Activated CD8-positive, alpha-beta memory T cell treated with anti-CD3 and anti-CD28 coated beads, Interleukin-2, amount 50 U/mL, for 24 hours (primary cell): ENCODE measurements at regions not wholly inside any gene's neighbourhood (a gene's known extent, or its start where the extent isn't known, plus 50 kb on each side); places are given as distances from the start of the nearest gene placed in this dataset.
"Not testable (repeated sequence)": the region's sequence is repeated elsewhere in the genome, so short reads cannot be mapped to it uniquely, and the experiment has no call there.

Source experiments
- DNase-seq: peaks from one replicate; pipeline ENCODE4 v3.0.0-alpha.2; 2020; ENCODE audit errors: extremely low read depth

DNA sequence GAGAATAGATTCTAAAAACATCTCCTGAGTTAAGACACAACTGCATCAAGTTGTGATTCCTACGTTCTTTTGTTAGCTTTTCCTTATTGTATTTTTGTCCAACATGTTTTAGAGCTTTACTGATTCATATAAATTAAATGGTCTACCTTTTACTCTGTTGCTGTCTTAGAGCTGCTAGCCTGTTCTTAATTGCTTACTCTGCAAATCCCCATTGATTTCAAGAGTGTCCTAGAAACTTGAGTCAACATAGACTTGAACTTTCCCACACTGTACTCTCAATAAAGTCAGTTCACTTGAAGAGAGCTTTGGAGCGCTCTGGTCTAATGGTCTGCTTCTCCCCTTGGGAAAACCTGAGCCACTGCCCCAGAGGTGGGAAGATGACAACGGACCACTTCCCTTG lies 343.9 kb downstream of the CCER1 start:
- DNase-seq: no peak

DNA sequence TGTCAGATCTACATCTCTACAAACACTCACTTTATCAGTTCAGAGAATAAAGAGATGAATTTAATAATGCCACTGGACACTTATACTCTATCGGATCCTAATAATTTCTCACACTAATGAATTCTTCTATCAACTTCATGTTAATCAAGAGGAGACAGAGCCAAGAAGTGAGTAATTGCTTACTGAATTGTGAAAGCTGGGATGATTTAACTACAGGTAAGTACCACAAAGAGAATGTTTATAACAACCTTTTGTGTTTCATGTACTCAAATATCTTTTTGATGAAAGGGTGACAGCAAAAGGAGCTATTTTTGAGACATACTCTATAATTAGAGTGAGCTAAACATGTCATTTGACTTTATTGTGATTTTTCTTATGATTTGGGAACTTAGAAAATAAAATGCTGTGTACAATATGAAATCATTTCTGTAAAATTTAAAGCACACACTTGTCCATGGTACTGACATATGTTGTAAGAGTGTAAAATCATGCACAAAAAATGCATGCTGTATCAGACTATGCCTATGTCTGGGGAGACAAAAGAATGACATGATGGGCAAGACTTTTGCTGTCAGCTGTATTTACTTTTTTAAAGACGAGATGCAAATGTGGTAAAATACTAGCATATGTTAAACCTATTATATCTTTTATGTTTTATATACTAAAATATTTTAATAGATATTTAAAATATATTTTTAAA lies 361.2 kb downstream of the CCER1 start:
- DNase-seq: no peak

DNA sequence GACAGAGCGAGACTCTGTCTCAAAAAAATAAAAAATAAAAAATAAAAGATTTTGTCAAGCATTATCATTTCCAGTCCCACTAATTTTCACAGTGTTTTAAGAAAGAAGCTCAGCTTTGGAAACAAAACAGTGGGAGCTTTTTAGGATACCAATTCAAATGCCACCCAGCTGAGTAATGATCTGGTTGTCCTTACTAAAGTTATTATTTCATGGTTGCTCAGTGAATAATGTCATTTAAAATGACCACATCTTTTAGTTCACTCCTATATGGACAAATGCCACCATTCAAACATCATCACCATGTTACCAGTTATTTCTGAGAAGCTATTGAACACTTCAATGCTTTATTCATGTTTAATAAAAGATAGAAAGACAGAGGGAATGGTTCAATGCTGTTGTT lies 365.0 kb downstream of the CCER1 start:
- DNase-seq: no peak

DNA sequence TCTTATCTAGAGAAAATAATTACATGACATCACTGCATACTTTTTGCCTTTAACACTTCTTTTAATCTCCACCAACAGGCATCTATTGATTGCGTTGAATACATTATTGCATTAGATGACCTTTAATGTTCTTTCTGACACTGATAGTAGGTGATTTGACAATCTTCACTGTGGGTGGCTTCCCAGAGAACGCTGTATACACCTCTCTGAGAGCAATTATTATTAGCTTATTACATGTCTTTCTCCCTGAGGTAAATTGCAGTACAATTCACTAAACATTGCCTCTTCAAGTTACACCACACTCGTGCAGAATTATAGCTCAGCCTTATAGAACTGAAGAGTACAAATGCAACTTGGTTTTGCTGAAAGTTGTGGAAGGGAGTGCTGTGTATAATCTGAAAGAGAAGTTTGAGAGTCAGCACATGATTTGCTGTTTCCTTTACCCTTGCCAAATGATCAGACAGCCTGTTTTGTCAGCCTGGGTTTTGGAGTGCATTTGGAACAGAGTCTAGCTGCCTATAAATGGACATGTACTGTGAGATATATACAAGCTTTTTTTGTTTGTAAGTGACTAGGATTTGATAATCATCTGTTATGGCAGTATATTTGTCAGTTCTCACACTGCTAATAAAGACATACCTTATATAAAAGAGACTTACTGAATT lies 369.2 kb downstream of the CCER1 start:
- DNase-seq: no peak

DNA sequence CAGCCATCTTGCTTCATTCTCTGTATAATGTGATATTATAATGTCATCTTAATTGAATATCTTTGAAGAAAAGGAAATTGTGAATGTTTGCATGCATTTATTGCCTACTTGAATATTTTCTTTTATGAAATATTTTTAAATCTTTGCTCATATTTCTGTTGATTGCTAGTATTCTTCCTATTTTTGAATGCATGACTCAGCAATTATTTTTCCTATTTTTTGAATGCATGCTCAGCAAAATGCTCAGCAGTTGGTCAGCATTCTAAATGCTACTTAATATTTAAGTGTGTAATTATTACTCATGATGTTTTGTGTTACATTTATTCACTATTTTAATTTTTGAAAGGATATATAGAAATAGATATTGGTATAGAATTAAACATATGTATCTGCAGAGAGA lies 378.3 kb downstream of the CCER1 start:
- DNase-seq: no peak

DNA sequence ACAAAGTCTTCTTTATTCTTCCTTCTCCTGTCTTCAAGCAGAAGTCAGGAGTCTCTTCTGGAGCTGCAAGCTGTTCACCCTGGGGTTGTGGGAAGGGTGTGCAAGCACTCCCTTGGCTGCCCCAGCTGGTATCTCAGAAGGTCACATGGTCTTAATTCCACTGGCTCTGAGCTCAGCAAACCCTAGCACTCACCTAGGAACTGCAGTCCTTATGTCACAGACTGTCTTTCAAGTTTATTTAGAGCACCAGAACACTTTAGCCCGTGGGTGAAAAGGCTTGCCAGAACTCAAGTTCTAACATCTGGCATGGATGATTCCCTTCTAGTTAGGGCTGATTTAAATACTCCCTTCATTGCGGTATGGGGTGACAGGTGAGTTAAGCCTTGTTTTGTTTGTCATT lies 379.0 kb downstream of the CCER1 start:
- DNase-seq: no peak

DNA sequence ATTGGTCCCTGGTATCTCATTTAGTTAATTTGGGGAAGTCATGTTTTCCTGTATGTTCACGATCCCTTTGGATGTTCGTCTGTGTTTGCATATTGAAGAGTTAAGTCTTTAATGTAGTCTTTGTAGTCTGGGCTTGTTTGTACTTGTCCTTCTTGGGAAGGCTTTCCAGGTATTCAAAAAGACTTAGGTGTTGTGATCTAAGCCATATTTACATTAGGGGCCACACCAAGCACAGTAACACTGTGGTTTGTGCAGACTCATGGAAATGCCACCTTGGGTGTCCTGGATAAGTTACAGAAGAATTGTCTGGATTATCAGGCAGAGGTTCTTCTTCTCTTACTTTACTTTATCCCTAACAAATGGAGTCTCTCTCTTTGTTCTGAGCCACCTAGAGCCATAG lies 380.3 kb downstream of the CCER1 start:
- DNase-seq: no peak

DNA sequence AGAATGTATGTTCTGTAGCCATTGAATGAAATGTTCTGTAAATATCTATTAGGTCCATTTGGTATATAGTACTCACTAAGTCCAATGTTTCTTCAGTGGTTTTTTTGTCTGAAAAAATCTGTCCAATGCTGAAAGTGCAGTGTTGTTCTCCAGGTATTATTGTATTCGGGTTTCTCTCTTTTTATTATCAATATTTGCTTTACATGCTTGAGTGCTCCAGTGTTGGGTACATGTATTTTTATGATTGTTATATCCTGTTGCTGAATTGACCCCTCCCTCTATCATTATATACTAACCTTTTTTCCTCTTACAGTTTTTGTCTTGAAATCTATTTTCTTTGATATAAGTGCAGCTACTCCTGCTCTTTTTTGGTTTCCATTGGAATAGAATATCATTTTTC lies 382.2 kb downstream of the CCER1 start:
- DNase-seq: no peak

DNA sequence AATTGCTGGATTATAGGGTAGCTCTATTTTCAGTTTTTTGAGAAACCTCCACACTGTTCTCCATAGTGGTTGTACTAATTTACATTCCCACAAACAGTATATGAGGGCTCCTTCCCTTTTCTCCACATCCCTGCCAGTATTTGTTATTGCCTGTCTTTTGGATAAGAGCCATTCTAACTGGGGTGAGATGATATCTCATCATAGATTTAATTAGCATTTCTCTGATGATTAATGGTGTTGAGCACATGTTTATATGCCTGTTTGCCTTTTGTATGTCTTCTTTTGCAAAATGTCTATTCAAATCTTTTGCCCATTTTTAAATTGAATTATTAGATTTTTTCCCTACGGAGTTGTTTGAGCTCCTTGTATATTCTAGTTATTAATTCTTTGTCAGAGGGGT lies 385.3 kb downstream of the CCER1 start:
- no peak for DNase-seq

DNA sequence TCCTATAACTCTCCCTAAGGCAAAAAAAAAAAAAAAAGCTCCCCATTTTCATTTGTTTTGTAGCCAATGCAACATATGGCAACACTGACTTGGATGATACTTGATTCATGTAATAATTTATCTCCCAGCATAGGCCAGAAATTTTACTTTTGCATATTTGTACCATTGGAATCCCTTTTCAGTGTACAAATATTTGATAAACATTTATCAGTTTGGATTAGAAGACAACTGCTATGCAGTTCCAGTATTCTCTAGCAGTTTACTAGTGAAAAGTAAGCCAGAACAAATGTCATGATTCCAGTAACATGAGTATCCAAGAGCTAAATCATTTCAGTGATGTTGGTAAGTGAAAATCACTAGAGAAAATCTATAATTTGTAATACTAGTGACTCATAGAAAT lies 392.3 kb downstream of the CCER1 start:
- no peak for DNase-seq

DNA sequence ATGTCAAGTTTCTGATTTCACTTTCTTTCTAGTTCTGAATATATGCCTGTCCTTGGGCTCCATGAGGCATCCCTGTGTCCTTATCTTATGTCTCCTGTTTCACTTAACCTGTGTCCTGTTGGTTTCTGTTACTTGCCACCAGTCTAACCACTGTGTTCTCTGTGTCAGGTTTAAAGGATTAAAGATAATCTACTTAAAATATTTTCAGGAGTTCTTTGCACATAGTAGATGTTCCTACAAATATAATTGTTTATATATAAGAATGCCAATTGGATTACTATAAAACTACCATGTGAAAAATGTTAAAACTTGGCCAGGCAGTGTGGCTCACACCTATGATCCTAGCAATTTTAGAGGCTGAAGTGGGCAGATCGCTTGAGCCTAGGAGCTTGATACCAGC lies 406.4 kb downstream of the CCER1 start:
- DNase-seq: no peak

DNA sequence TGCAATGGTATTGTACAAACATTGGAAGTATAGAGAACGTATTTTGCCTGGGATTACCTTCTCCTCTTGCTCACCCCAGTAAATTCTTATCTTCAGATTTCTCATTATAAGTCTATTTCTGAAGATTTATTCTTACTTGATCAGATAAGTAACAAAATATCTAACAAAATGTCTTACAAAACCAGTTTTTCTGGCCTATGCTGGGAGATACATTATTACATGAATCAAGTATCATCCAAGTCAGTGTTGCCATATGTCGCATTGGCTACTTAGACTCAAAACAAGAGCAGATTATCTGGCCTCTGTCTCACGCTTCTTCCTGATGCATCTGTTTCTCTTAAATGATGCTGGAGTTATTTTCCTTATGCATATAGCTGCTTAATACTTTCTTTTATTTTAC lies 408.5 kb downstream of the CCER1 start:
- DNase-seq: no peak

DNA sequence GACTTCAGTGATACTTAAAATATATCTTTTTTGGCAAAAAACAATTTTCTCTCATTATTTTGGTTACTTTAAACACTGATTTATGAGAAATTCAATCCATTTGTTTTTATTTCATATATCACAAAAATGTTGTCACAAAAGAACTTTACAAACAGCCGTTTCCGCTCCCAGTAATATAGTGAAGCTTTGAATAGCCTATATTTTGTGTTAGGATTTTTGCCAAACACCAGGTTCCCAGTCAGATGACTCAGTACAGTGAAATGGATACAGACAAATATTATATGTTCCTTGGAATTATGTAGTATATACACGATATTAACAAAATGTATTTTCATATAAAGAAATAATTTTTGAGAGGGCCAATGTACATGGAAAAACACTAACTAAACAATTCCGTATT lies 411.1 kb downstream of the CCER1 start:
- no peak for DNase-seq

DNA sequence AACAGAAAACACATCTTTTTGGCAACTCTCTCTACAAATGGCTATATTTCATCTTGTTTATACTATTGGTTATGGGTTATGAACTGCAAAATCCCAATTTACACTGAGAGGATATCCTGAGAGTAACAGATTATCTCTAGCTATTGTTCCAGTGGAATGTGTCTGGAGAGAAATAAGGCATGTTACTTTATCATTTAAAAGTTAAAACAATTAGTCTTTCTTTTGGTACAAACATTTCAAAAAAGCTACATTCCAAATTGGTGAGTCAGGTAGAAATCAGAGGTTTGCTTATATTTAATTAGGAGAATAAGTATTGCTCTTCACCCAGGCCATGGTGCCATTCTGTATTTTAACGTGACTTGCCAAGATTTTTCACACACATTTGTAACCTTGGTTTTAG lies 411.6 kb downstream of the CCER1 start:
- no peak for DNase-seq

DNA sequence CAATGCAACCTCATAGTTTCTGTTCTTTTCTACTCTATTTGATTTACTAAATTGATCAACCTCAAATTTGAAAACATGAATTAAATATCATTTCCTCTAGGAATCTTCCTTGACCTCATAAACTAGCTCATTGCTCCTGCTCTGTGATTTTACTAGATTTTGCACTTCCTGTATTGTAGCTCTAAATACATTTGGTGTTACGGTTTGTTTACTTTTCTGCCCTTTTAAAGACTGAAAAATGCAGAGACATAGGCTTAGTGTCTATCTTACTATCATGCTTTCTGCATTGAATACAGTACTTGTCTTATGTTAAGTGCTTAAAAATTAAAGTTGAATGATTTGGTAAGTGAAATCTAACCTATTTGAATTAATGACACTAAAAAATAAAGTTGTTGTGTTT lies 412.1 kb downstream of the CCER1 start:
- DNase-seq: not testable (repeated sequence)

DNA sequence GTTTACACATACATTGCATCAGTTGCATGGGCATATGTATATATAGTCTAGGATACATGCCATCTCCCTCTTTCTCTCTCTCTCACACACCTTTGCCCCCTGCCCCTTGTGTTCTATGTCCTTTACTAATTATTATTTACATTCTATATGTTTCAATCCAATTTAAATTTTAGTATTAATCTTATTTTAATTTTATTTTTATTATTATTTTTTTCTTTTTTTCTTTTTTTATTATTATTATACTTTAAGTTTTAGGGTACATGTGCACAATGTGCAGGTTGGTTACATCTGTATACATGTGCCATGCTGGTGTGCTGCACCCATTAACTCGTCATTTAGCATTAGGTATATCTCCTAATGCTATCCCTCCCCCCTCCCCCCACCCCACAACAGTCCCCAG lies 421.1 kb downstream of the CCER1 start:
- not testable (repeated sequence) for DNase-seq

DNA sequence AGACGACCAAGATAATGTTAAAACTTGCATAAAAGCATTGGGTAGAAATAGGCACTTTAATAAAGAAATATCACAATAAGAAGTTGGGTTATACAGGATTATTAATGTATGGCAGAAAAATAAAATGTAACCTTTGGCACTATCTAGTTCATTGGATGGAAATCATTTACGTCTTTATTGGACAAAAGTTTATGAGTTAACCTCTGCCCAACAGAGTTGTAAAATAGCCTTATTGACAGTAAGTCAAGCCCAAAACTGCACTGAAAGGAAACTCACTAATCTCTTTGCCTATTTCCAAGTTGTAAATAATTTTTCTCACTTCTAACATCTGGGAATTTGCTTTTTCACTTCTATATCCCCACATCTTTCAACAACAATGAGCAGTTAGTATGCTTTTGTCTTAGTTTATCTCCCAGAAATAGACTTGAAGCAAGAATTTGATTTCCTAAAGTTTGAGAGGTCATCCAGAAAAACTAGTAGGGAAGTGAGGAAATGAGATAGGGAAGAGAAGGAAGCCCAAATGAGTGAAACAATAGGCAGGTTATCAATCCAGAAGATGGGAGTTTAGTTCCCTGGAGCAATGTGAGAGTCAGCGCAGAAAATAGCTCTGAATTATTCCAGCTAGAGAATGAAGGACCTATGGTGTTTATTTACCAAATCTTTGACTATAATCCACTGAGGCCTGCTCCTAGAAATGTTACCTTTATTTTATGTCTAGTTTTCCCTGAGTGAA lies 434.8 kb downstream of the CCER1 start:
- no peak for DNase-seq

DNA sequence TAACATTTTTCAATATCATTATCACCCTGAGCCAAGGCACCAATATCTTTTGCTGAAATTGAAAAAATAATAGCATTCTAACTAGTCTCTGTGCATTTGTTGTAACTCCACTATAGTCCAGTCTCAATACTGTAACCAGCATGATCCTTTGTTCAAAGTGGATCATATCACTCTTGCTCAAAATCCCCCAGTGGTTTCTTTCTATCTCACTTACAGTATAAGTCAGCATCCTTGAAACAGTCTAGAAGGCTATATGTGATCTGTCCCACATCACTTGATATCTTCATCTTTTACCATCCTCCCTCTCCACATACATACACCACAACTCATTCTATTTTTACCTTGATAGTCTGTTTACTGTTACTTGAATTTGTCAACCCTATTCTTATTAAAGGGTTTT lies 435.7 kb downstream of the CCER1 start:
- DNase-seq: no peak

DNA sequence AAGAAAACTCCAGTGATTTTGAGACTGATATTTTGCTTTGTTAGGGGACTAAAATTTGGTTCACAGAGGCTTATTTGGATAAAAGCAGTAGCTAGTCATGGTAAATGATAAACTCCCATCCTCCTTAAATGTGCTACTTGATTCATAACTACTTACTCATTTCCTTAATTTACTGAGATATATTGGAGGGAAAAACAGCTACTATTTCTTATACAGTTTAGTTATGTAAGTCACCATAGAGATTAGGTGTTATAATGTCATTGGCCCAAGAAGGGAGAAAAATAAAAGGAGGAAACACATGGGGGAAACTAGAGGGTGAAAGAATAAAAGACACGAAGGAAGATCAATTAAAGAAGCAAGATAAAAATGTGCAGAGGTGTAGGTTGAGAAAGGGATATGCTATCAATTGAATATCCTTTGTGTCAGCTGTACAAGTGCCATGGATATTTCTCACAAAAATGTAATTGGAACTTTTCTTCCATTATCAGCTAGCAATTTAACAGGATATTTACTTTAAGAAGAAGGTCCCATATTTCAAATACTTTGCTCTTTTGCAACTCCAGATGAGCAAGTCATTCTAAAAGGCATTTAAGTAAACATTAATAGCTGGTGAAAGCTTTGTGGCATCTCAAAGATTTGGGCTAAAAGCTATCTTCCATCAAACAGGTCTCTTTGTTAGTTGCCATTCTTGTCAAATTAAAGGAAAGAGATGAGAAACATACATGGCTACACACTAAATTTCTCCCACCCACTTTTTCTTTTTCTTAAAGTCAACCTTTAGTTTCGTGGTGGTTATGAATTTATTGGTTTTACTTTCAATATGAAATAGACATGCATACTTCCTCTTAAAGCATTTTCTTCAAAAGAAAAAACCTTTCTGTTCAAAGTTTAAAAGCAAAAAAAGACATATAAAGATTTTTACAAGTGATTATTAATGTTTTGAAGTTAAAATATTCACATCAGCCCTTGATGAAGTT lies 439.5 kb downstream of the CCER1 start:
- DNase-seq: no peak

DNA sequence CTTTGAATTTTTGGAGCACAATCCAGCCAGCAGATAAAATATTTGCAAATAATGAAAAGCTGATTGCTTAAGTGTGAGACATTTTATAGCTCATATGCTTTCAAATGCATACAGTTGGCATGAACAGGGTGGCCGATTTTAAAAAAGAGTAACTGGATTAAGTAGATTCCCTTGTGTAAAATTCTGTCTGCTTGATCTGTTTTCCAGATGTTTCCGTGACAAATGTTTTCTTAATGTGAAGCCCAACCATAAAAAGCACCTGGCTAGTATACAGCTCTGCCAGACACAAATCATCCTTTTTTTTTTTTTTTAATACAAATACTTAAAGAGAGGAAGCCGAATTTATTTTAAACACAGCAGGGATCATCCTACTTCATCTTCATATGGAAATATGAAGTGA lies 440.7 kb downstream of the CCER1 start:
- DNase-seq: no peak

DNA sequence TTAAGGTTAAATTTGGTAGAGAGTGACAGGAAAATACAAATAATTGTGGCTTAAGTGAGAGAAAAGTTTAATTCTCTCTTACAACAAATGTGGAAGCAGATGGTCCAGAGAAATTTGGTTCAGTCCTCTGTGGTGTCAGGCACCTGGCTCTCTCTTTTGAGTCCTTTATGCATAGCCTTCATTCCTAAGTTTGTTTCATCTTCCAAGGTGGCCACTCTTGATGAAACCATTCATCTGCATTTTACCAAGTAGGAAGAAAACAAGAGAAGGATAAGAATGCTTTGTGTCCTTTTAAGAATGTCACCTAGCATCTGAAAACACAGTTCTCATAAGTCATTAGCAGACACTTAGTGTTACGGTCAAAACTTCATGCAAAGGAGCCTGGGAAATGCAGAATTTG lies 442.5 kb downstream of the CCER1 start:
- no peak for DNase-seq

DNA sequence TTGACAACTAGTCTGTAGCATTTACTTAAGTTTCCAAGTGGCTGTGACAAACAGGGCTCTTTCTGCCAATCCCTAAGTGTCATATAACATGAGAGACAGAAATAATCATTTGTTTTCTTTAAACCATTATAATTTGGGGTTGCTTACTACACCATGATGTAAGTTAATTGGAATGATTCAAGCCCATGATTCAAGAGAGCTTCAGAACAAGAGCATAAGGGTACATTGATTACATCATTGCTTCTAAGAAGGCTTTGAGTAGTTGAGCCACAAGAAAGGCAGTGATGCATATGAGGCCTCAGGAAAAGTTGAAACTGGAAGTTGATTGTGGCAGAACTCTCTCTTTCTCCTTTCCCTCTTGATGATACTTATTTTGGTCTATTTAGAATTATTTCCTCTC lies 444.0 kb downstream of the CCER1 start:
- DNase-seq: no peak
